Tibial nerve (tissue), 4 donors: ENCODE measurements at regions not wholly inside any gene's neighbourhood (a gene's known extent, or its start where the extent isn't known, plus 50 kb on each side); places are given as distances from the start of the nearest gene placed in this dataset.
A peak's percentile ranks its signal among the peaks of the same experiment; 100 is the strongest.

ENCODE experiments used
- DNase-seq, 2 donors: peaks; one replicate each; pipeline ENCODE4 v3.0.0-alpha.2; 2019; ENCODE audit warnings: low spot score in 2 of 2
- H3K27ac ChIP-seq, 4 donors: fragments of 200-600 bp; sonication (generic) in 3 of 4; one replicate each; pipeline ENCODE4 v1.5.1; 2017 to 2019; ENCODE audit warnings: mild to moderate bottlenecking in 1 of 4
- H3K27me3 ChIP-seq, 2 donors: fragments of 200-600 bp; sonication (generic) in 1 of 2; one replicate each; pipeline versions ENCODE4 v1.5.1 to v1.6.0; 2017 to 2019
- H3K36me3 ChIP-seq, 3 donors: fragments of 200-600 bp; sonication (generic); one replicate each; pipeline ENCODE4 v1.5.1; 2018 to 2019
- H3K4me1 ChIP-seq, 4 donors: fragments of 200-600 bp; sonication (generic) in 3 of 4; one replicate each; pipeline ENCODE4 v1.5.1; 2017 to 2019
- H3K4me3 ChIP-seq, 4 donors: fragments of 200-600 bp; sonication (generic) in 3 of 4; one replicate each; pipeline ENCODE4 v1.5.1; 2017 to 2019; ENCODE audit warnings: mild to moderate bottlenecking in 1 of 4, moderate library complexity in 1 of 4
- H3K9me3 ChIP-seq, 4 donors: fragments of 200-600 bp; sonication (generic) in 3 of 4; one replicate each; pipeline ENCODE4 v1.5.1; 2017 to 2019
- CTCF ChIP-seq, 5 experiments: fragments of 200-600 bp in 3 of 5; fragments of 450-650 bp in 2 of 5; sonication (generic) in 3 of 5; IDR thresholded peaks; one replicate each; pipeline ENCODE4 v1.5.1; 2016 to 2019; ENCODE audit warnings: antibody characterized with exemption in 5 of 5, mild to moderate bottlenecking in 3 of 5, moderate library complexity in 2 of 5
- EP300 ChIP-seq, 2 donors: sonication (generic); formaldehyde crosslinking; IDR thresholded peaks; one replicate each; pipeline ENCODE4 v1.6.1; 2017; ENCODE audit warnings: antibody characterized with exemption in 2 of 2, mild to moderate bottlenecking in 1 of 2
- POLR2A ChIP-seq, 2 donors: fragments of 450-650 bp; IDR thresholded peaks; one replicate each; pipeline ENCODE4 v1.6.1; 2017; ENCODE audit warnings: antibody characterized with exemption in 2 of 2, mild to moderate bottlenecking in 2 of 2, moderate library complexity in 2 of 2
- WGBS, 2 donors: methylation state at CpG; one replicate each; pipeline ENCODE4 v1.1.5; 2018; 5-methylcytosine and 5-hydroxymethylcytosine counted together

DNA sequence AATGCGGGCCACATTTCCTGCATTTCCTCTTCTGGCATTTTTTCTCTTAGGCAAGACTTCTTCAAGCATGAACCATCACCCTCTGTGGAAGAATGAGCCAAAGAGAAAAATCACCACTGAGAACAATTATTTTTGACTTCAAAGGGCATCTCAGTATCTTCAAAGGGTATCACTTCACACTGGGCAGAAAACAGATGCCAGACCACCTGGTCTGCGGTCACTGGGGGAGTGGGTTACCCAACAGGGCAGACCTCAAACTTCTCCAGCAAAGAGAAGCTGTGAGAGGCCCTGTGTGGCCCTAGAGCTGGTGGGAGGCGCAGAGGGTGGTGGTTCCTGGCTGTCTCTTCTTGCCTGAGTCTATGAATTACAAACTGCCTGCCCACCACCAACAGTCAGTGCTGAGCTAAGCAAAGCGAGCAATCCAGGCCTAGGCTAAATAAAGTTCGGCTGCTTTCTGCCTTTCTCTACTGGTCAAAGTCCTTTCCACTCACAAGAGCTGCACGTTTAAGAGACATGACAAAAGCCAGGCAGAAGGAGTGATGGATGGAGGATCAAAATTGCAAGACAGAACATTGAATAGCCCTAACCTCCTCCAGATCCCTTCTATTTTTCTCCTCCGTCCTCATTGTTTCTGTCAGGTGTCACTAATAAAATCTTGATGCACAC, 602.7 kb upstream of the CDH5 start:
- peaks cover 0 to 4% (median 0%) of the 10 kb centered on the region in 4 donors for H3K4me1 ChIP-seq

GRCh38 chr16:65760874-65761273, 605.6 kb upstream of the CDH5 start:
- 87 to 95% methylated on average over 4 of the region's 4 CpGs for WGBS, 2 donors
- no peak overlapping the region for H3K4me3 ChIP-seq
- TF ChIP-seq CTCF (IDR thresholded peaks at IDR 0.05) = no peak
- TF ChIP-seq POLR2A (IDR thresholded peaks at IDR 0.05) = no peak
- no peak for TF ChIP-seq EP300 (IDR thresholded peaks at IDR 0.05)
- no peak overlapping the region for H3K27ac ChIP-seq
- H3K36me3 ChIP-seq = no peaks in the 10 kb centered on the region
- no peak for DNase-seq
- peaks cover 0 to 21% (median 0%) of the 10 kb centered on the region in 4 donors for H3K4me1 ChIP-seq
- H3K27me3 ChIP-seq = no peaks in the 10 kb centered on the region
- H3K9me3 ChIP-seq = no peaks in the 10 kb centered on the region

More for the DNA sequence above, 602.7 kb upstream of the CDH5 start:
- H3K27ac ChIP-seq = no peak overlapping the region
- no peaks in the 10 kb centered on the region for H3K27me3 ChIP-seq
- H3K9me3 ChIP-seq = no peaks in the 10 kb centered on the region
- no peak overlapping the region for H3K4me3 ChIP-seq
- no peaks in the 10 kb centered on the region for H3K36me3 ChIP-seq
- 86 to 92% methylated on average over 7 of the region's 7 CpGs for WGBS, 2 donors
- no peak for DNase-seq
- TF ChIP-seq CTCF (IDR thresholded peaks at IDR 0.05) (no peak), POLR2A (IDR thresholded peaks at IDR 0.05) (no peak), EP300 (IDR thresholded peaks at IDR 0.05) (no peak)

GRCh38 chr16:65758620-65759019, 607.9 kb upstream of the CDH5 start:
- 16 to 24% methylated on average over 4 of the region's 4 CpGs for WGBS, 2 donors
- peaks cover 0 to 21% (median 0%) of the 10 kb centered on the region in 4 donors for H3K4me1 ChIP-seq
- H3K27me3 ChIP-seq = no peaks in the 10 kb centered on the region
- no peaks in the 10 kb centered on the region for H3K36me3 ChIP-seq
- DNase-seq = no peak
- TF ChIP-seq POLR2A (IDR thresholded peaks at IDR 0.05) = no peak
- no peak for TF ChIP-seq CTCF (IDR thresholded peaks at IDR 0.05)
- no peak for TF ChIP-seq EP300 (IDR thresholded peaks at IDR 0.05)
- H3K27ac ChIP-seq = no peak overlapping the region
- no peaks in the 10 kb centered on the region for H3K9me3 ChIP-seq
- no peak overlapping the region for H3K4me3 ChIP-seq

DNA sequence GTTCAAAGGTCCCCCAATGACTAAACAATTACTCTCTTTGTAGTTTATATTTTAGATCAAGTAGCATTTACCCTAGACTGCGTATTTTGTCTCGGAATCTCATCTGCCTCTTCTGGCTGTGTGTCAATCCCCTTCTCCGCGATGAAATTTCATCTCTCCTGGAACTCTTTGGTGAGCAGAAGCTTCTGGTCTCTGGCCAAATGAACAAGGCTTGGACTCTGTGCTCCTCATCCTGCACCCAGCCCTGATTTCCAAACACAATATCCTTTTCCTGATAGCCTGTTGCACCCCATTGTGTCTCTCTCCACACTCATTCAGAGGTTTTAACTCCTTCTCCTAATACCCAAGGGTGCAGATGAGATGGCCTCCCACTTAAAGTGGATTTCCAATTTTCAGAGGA, 609.4 kb upstream of the CDH5 start:
- peaks cover 0 to 21% (median 0%) of the 10 kb centered on the region in 4 donors for H3K4me1 ChIP-seq
- no peak overlapping the region for H3K27ac ChIP-seq
- no peaks in the 10 kb centered on the region for H3K9me3 ChIP-seq
- 67 to 72% methylated on average over 4 of the region's 4 CpGs for WGBS, 2 donors
- H3K27me3 ChIP-seq = no peaks in the 10 kb centered on the region
- H3K36me3 ChIP-seq = no peaks in the 10 kb centered on the region
- DNase-seq = peak in 1 of 2 donors; percentile 9
- H3K4me3 ChIP-seq = no peak overlapping the region
- TF ChIP-seq CTCF (IDR thresholded peaks at IDR 0.05) (no peak), POLR2A (IDR thresholded peaks at IDR 0.05) (no peak), EP300 (IDR thresholded peaks at IDR 0.05) (no peak)

DNA sequence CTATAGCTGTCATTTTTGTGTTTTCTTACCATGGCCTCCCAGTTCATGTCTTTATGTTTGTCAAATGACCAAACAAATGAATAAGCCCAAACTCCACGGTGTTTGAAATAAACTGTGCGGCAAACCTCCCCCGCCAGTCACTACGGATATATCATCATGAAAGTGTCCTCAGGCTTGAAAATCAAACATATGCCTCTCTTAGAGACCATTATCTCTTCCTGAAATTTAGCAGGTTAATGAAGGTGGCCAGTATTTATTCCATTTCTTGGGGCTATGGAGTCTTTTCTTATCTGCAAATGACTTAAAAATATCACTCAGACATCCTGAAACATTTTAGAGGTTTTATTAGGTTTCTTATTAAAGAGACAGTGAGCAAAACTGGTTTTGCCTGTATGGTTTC, 610.3 kb upstream of the CDH5 start:
- no peak for TF ChIP-seq POLR2A (IDR thresholded peaks at IDR 0.05)
- no peak for TF ChIP-seq CTCF (IDR thresholded peaks at IDR 0.05)
- TF ChIP-seq EP300 (IDR thresholded peaks at IDR 0.05) = no peak
- no peak overlapping the region for H3K27ac ChIP-seq
- no peaks in the 10 kb centered on the region for H3K27me3 ChIP-seq
- no peak overlapping the region for H3K4me3 ChIP-seq
- no peak for DNase-seq
- WGBS, 2 donors = 82 to 87% methylated on average over 4 of the region's 4 CpGs
- peaks cover 0 to 21% (median 0%) of the 10 kb centered on the region in 4 donors for H3K4me1 ChIP-seq
- no peaks in the 10 kb centered on the region for H3K36me3 ChIP-seq
- H3K9me3 ChIP-seq = no peaks in the 10 kb centered on the region
